Left ventricle myocardium inferior (tissue), 1 donor: ENCODE measurements at regions not wholly inside any gene's neighbourhood (a gene's known extent, or its start where the extent isn't known, plus 50 kb on each side); places are given as distances from the start of the nearest gene placed in this dataset.

ENCODE experiments used
- DNase-seq: peaks from one replicate; pipeline ENCODE4 v3.0.0-alpha.2; 2020
- H3K27ac ChIP-seq: fragments of 200-600 bp; replicated peaks from 2 replicates; pipeline ENCODE4 v1.8.0; 2021
- H3K27me3 ChIP-seq: fragments of 200-600 bp; 2 replicates; pipeline ENCODE4 v1.8.0; 2021; ENCODE audit warnings: low read depth
- H3K36me3 ChIP-seq: fragments of 200-600 bp; 2 replicates; pipeline ENCODE4 v1.8.0; 2021
- H3K4me1 ChIP-seq: fragments of 200-600 bp; 2 replicates; pipeline ENCODE4 v1.8.0; 2021
- H3K4me3 ChIP-seq: fragments of 200-600 bp; 2 replicates; pipeline ENCODE4 v1.8.0; 2021; ENCODE audit warnings: mild to moderate bottlenecking, moderate library complexity
- H3K9me3 ChIP-seq: fragments of 200-600 bp; replicated peaks from 2 replicates; pipeline ENCODE4 v1.8.0; 2021
- intact Hi-C: fragments of 100-400 bp; cut with micrococcal nuclease; formaldehyde crosslinking; loops from one replicate; pipeline ENCODE4 v1.11.0; 2022
- TF ChIP-seq, protein P1 (sequence below): fragments of 200-600 bp; IDR thresholded peaks from 2 replicates; pipeline ENCODE4 v1.8.0; 2021; ENCODE audit warnings: antibody characterized with exemption, mild to moderate bottlenecking, borderline replicate concordance
- donor health status: DM: no; HTN: yes; CAD: no; lungs with severe emphysema.

DNA sequence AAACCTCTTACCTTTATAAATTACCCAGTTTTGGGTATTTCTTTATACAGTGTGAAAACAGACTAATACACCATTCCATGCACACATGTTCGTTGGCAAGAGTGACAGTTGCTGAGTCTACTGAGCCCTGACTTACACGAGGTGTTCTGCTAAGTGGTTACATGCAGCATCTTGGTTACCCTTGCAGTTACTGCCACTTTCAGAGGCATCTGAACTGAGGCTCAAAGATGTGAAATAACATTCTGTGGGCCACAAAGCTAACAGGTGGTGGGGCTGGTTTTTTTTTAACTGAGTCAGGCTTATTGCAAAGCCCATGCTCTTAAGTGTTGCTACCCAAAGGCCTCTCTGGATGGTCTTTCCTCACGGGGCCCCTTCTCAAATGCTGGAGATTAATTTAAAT, 54.4 kb upstream of the GTSF1L start:
- intact Hi-C loops = no loop called here
- Histone ChIP-seq H3K36me3 (no peaks in the 10 kb centered on the region), H3K27ac (no peak overlapping the region), H3K4me3 (no peak overlapping the region), H3K9me3 (peaks cover 29% of the 10 kb centered on the region), H3K27me3 (peaks cover 8% of the 10 kb centered on the region), H3K4me1 (no peaks in the 10 kb centered on the region)
- no peak for DNase-seq
- TF ChIP-seq, protein P1, sequence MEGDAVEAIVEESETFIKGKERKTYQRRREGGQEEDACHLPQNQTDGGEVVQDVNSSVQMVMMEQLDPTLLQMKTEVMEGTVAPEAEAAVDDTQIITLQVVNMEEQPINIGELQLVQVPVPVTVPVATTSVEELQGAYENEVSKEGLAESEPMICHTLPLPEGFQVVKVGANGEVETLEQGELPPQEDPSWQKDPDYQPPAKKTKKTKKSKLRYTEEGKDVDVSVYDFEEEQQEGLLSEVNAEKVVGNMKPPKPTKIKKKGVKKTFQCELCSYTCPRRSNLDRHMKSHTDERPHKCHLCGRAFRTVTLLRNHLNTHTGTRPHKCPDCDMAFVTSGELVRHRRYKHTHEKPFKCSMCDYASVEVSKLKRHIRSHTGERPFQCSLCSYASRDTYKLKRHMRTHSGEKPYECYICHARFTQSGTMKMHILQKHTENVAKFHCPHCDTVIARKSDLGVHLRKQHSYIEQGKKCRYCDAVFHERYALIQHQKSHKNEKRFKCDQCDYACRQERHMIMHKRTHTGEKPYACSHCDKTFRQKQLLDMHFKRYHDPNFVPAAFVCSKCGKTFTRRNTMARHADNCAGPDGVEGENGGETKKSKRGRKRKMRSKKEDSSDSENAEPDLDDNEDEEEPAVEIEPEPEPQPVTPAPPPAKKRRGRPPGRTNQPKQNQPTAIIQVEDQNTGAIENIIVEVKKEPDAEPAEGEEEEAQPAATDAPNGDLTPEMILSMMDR = no peak

DNA sequence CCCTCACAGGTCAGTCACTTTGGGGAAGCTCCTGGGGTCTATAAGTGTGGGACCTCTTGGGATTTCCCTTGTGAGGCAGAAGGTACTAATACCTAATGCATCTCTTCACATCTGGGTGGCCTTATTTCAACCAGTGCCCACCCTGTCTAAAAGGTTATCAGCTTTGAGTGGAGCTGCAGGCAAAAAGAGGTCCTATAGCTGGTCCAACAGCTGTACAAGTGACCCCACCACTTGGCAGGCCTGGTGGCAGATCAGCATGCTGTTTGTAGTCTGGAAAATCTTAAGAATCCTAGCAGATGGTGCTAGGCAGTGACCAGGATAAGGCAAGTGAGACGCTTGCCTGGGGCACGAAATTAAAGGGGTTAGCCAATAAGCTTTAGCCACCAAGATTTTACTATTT, 51.6 kb upstream of the GTSF1L start:
- no peak for DNase-seq
- peaks cover 22% of the 10 kb centered on the region for H3K27me3 ChIP-seq
- intact Hi-C loops = no loop called here
- peaks cover 29% of the 10 kb centered on the region for H3K9me3 ChIP-seq
- H3K4me3 ChIP-seq = no peak overlapping the region
- no peaks in the 10 kb centered on the region for H3K4me1 ChIP-seq
- no peaks in the 10 kb centered on the region for H3K36me3 ChIP-seq
- TF ChIP-seq, protein P1 = no peak
- H3K27ac ChIP-seq = no peak overlapping the region

DNA sequence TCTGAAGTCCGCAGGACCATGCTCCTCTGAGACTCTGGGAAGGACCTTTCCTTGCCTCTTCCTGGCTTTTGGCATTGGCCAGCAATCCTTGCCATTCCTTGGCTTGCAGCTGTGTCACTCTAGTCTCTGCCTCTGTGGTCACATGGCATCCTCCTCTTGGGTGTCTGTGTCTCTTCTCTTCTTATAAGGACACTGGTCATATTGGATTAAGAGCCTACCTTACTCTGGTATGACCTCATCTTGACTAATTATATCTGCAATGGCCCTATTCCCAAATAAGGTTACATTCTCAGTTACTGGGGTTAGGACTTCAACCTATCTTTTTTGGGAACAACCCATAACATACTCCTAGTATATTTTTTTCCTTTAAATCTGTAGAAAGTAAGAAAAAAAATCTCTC, 49.9 kb upstream of the GTSF1L start:
- no peak overlapping the region for H3K4me3 ChIP-seq
- H3K36me3 ChIP-seq = no peaks in the 10 kb centered on the region
- intact Hi-C loops = no loop called here
- no peaks in the 10 kb centered on the region for H3K4me1 ChIP-seq
- H3K27me3 ChIP-seq = peaks cover 35% of the 10 kb centered on the region
- TF ChIP-seq, protein P1 = no peak
- H3K9me3 ChIP-seq = peaks cover 29% of the 10 kb centered on the region
- H3K27ac ChIP-seq = no peak overlapping the region
- DNase-seq = no peak
